Liver (tissue), 8 donors: ENCODE measurements at regions not wholly inside any gene's neighbourhood (a gene's known extent, or its start where the extent isn't known, plus 50 kb on each side); places are given as distances from the start of the nearest gene placed in this dataset.

Experiments used
- DNase-seq: peaks from one replicate; pipeline ENCODE4 v3.0.0-alpha.2; 2017; ENCODE audit warnings: low spot score
- H3K27ac ChIP-seq, 2 donors: one replicate each; pipeline ENCODE4 v1.7.0; 2013; ENCODE audit warnings: inconsistent platforms in 2 of 2, low read length in 2 of 2, control low read depth in 1 of 2, low read depth in 1 of 2, mild to moderate bottlenecking in 1 of 2
- H3K27me3 ChIP-seq, 4 donors: one replicate each; pipeline versions ENCODE4 v1.6.1 to v1.7.0; 2013; ENCODE audit warnings: low read length in 3 of 4, inconsistent platforms in 1 of 4, mild to moderate bottlenecking in 1 of 4, moderate library complexity in 1 of 4; ENCODE audit not compliant: control insufficient read depth in 4 of 4, insufficient read depth in 4 of 4
- H3K36me3 ChIP-seq, 4 donors: one replicate each; pipeline versions ENCODE4 v1.6.1 to v1.7.0; 2013; ENCODE audit warnings: low read length in 3 of 4, mild to moderate bottlenecking in 3 of 4, low read depth in 1 of 4, moderate library complexity in 1 of 4; ENCODE audit not compliant: control insufficient read depth in 4 of 4, insufficient read depth in 3 of 4
- H3K4me1 ChIP-seq, 4 donors: one replicate each; pipeline versions ENCODE4 v1.6.1 to v1.7.0; 2013; ENCODE audit warnings: low read length in 3 of 4, mild to moderate bottlenecking in 3 of 4, moderate library complexity in 1 of 4; ENCODE audit not compliant: control insufficient read depth in 4 of 4, insufficient read depth in 4 of 4
- H3K4me3 ChIP-seq, 3 donors: one replicate each; pipeline versions ENCODE4 v1.6.1 to v1.7.0; 2013; ENCODE audit warnings: low read length in 3 of 3, control low read depth in 1 of 3, low read depth in 1 of 3, mild to moderate bottlenecking in 1 of 3
- H3K9ac ChIP-seq, 2 donors: one replicate each; pipeline ENCODE4 v1.7.0; 2013; ENCODE audit warnings: low read length in 2 of 2, mild to moderate bottlenecking in 2 of 2, moderate library complexity in 2 of 2, control low read depth in 1 of 2, low read depth in 1 of 2
- H3K9me3 ChIP-seq, 4 donors: one replicate each; pipeline versions ENCODE4 v1.6.1 to v1.7.0; 2013; ENCODE audit warnings: low read length in 3 of 4; ENCODE audit not compliant: control insufficient read depth in 4 of 4
- EGR1 ChIP-seq, 2 donors: IDR thresholded peaks; 2 replicates each; pipeline ENCODE4 v1.6.1; 2016 to 2018; ENCODE audit warnings: antibody characterized with exemption in 2 of 2, low read depth in 2 of 2
- FOXA2 ChIP-seq: IDR thresholded peaks from 2 replicates; pipeline ENCODE4 v1.6.1; 2016; ENCODE audit warnings: antibody characterized with exemption
- GABPA ChIP-seq, 2 donors: IDR thresholded peaks in 1 of 2; conservative IDR thresholded peaks in 1 of 2; 2 replicates each; pipeline ENCODE4 v1.6.1; 2016; ENCODE audit warnings: antibody characterized with exemption in 2 of 2, mild to moderate bottlenecking in 1 of 2, moderate library complexity in 1 of 2
- HNF4A ChIP-seq, 2 donors: conservative IDR thresholded peaks; 2 replicates each; pipeline ENCODE4 v1.6.1; 2016; ENCODE audit warnings: antibody characterized with exemption in 2 of 2, mild to moderate bottlenecking in 2 of 2
- HNF4G ChIP-seq: IDR thresholded peaks from 2 replicates; pipeline ENCODE4 v1.6.1; 2016; ENCODE audit warnings: antibody characterized with exemption
- JUND ChIP-seq, 2 donors: IDR thresholded peaks; 2 replicates each; pipeline ENCODE4 v1.6.1; 2016; ENCODE audit warnings: antibody characterized with exemption in 2 of 2
- NR2F2 ChIP-seq: IDR thresholded peaks from 2 replicates; pipeline ENCODE4 v1.6.1; 2016; ENCODE audit warnings: antibody characterized with exemption
- RAD21 ChIP-seq, 2 donors: IDR thresholded peaks; 2 replicates each; pipeline ENCODE4 v1.6.1; 2016; ENCODE audit warnings: antibody characterized with exemption in 2 of 2, mild to moderate bottlenecking in 2 of 2
- REST ChIP-seq: IDR thresholded peaks from 2 replicates; pipeline ENCODE4 v1.6.1; 2016; ENCODE audit warnings: antibody characterized with exemption, mild to moderate bottlenecking
- SP1 ChIP-seq: IDR thresholded peaks from 2 replicates; pipeline ENCODE4 v1.6.1; 2018; ENCODE audit warnings: antibody characterized with exemption, mild to moderate bottlenecking
- TAF1 ChIP-seq: conservative IDR thresholded peaks from 2 replicates; pipeline ENCODE4 v1.6.1; 2016; ENCODE audit warnings: antibody characterized with exemption, mild to moderate bottlenecking
- YY1 ChIP-seq: IDR thresholded peaks from 2 replicates; pipeline ENCODE4 v1.6.1; 2016; ENCODE audit warnings: antibody characterized with exemption, mild to moderate bottlenecking
- ZBTB33 ChIP-seq: IDR thresholded peaks from 2 replicates; pipeline ENCODE4 v1.6.1; 2016; ENCODE audit warnings: antibody characterized with exemption
- WGBS: extraction: QIAGEN DNeasy Blood & Tissue Kit; methylation state at CpG from one replicate; pipeline ENCODE4 v1.1.7; 2013; 5-methylcytosine and 5-hydroxymethylcytosine counted together
- TF ChIP-seq, protein P1 (sequence below): IDR thresholded peaks from 2 replicates; pipeline ENCODE4 v1.6.1; 2016; ENCODE audit warnings: antibody characterized with exemption
- TF ChIP-seq, protein P2 (sequence below): fragments of 150-350 bp; IDR thresholded peaks from 2 replicates; pipeline ENCODE4 v1.5.1; 2017; ENCODE audit warnings: improper control_type of control experiment, low read depth, low read length; ENCODE audit not compliant: missing input control
- TF ChIP-seq, protein P3 (sequence below): IDR thresholded peaks from 2 replicates; pipeline ENCODE4 v1.6.1; 2016; ENCODE audit warnings: antibody characterized with exemption
- donor health status: healthy.
- donor health status: healthy.
- donor health status: healthy.
- donor health status: healthy.
- donor health status: healthy.

- Histone ChIP-seq H3K9ac (no peak overlapping the region), H3K4me1 (no peaks in the 10 kb centered on the region), H3K36me3 (no peaks in the 10 kb centered on the region), H3K4me3 (no peak overlapping the region), H3K9me3 (no peaks in the 10 kb centered on the region), H3K27me3 (no peaks in the 10 kb centered on the region), H3K27ac (no peak overlapping the region)
- DNase-seq = no peak
- 74% methylated on average over 3 of the region's 3 CpGs for WGBS
- TF ChIP-seq JUND (IDR thresholded peaks at IDR 0.05) (no peak), SP1 (no peak), RAD21 (IDR thresholded peaks at IDR 0.05) (no peak), REST (no peak), HNF4G (no peak), NR2F2 (no peak), EGR1 (IDR thresholded peaks at IDR 0.05; ENCODE audit: low read depth in 2 of 2) (no peak), ZBTB33 (no peak), GABPA (IDR thresholded peaks at IDR 0.05 in 1 of 2, conservative IDR thresholded peaks at IDR 0.05 in 1 of 2) (no peak), TAF1 (no peak), FOXA2 (no peak), YY1 (no peak), HNF4A (conservative IDR thresholded peaks at IDR 0.05) (no peak)
- TF ChIP-seq, protein P1, sequence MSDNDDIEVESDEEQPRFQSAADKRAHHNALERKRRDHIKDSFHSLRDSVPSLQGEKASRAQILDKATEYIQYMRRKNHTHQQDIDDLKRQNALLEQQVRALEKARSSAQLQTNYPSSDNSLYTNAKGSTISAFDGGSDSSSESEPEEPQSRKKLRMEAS = no peak
- TF ChIP-seq, protein P2, sequence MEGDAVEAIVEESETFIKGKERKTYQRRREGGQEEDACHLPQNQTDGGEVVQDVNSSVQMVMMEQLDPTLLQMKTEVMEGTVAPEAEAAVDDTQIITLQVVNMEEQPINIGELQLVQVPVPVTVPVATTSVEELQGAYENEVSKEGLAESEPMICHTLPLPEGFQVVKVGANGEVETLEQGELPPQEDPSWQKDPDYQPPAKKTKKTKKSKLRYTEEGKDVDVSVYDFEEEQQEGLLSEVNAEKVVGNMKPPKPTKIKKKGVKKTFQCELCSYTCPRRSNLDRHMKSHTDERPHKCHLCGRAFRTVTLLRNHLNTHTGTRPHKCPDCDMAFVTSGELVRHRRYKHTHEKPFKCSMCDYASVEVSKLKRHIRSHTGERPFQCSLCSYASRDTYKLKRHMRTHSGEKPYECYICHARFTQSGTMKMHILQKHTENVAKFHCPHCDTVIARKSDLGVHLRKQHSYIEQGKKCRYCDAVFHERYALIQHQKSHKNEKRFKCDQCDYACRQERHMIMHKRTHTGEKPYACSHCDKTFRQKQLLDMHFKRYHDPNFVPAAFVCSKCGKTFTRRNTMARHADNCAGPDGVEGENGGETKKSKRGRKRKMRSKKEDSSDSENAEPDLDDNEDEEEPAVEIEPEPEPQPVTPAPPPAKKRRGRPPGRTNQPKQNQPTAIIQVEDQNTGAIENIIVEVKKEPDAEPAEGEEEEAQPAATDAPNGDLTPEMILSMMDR = no peak
- TF ChIP-seq, protein P3, sequence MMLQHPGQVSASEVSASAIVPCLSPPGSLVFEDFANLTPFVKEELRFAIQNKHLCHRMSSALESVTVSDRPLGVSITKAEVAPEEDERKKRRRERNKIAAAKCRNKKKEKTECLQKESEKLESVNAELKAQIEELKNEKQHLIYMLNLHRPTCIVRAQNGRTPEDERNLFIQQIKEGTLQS = no peak
Measured at GRCh38 chr4:135268369-135268768, 1066.8 kb upstream of the PABPC4L start.
